ENCODE measurements at regions not wholly inside any gene's neighbourhood (a gene's known extent, or its start where the extent isn't known, plus 50 kb on each side); places are given as distances from the start of the nearest gene placed in this dataset.

GRCh38 chr5:82641331-82642003 is 363.3 kb upstream of the RPS23 start:
- Histone ChIP-seq H3K36me3 (no peaks in the 10 kb centered on the region), H3K27ac (no peak overlapping the region), H3K27me3 (ENCODE audit: insufficient read depth, low read depth, severe bottlenecking) (no peaks in the 10 kb centered on the region), H3K4me3 (ENCODE audit: low read depth, low read length) (no peak overlapping the region), H3K9me3 (ENCODE audit: severe bottlenecking) (no peaks in the 10 kb centered on the region)
- TF ChIP-seq CTCF (IDR thresholded peaks at IDR 0.05; ENCODE audit: low read depth, low read length): peak; percentile 68
- peak; percentile 22 for DNase-seq

- H3K4me3 ChIP-seq (ENCODE audit: low read depth, low read length): no peak overlapping the region
- DNase-seq: no peak
- no peaks in the 10 kb centered on the region for H3K36me3 ChIP-seq
- H3K27me3 ChIP-seq (ENCODE audit: insufficient read depth, low read depth, severe bottlenecking): no peaks in the 10 kb centered on the region
- no peak for TF ChIP-seq CTCF (IDR thresholded peaks at IDR 0.05; ENCODE audit: low read depth, low read length)
- no peak overlapping the region for H3K27ac ChIP-seq
- no peaks in the 10 kb centered on the region for H3K9me3 ChIP-seq (ENCODE audit: severe bottlenecking)
Observed at GRCh38 chr5:82640916-82641315, 362.8 kb upstream of the RPS23 start.

DNA sequence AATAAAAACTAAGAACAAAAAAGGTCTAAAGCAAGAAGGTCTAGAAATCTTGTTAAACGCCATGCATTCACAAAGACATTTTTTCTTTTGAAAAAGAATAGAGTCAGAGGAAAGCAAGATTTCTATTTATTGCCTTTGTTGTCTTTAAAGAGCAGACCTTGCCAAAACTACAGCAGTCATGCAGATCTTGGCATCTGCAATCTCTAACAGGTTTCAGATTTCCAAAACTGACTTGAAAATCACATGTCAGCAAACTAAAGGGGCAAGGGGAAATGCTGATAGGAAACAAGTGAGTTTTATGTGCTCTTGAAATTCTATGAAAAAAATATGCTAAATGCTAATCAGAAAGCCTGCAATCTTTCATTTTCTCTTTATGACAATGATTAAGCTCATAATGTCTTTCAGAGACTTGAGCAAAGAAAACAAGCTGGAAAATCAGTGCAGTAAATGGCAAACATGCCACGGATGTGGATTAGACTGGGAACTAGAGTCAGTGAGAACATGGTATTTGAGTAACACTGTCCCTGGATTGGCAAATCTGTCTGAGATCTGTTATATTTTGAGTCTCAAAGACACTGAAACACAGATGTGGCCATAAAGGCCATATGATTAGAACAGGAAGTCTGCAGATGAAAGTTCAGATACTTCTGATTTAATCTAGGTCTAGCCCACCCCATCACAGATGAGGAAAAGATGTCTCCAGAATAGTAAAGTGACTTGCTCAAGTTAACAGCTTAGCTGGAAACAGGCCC is 361.4 kb upstream of the RPS23 start:
- DNase-seq: no peak

GRCh38 chr5:82636591-82636990 is 358.4 kb upstream of the RPS23 start:
- H3K27me3 ChIP-seq (ENCODE audit: insufficient read depth, low read depth, severe bottlenecking): no peaks in the 10 kb centered on the region
- no peak overlapping the region for H3K27ac ChIP-seq
- TF ChIP-seq CTCF (IDR thresholded peaks at IDR 0.05; ENCODE audit: low read depth, low read length): no peak
- H3K4me3 ChIP-seq (ENCODE audit: low read depth, low read length): no peak overlapping the region
- H3K36me3 ChIP-seq: no peaks in the 10 kb centered on the region
- no peaks in the 10 kb centered on the region for H3K9me3 ChIP-seq (ENCODE audit: severe bottlenecking)
- DNase-seq: no peak

More for the DNA sequence above, 361.4 kb upstream of the RPS23 start:
- Histone ChIP-seq H3K27me3 (ENCODE audit: insufficient read depth, low read depth, severe bottlenecking) (no peaks in the 10 kb centered on the region), H3K4me3 (ENCODE audit: low read depth, low read length) (no peak overlapping the region), H3K9me3 (ENCODE audit: severe bottlenecking) (no peaks in the 10 kb centered on the region), H3K36me3 (no peaks in the 10 kb centered on the region), H3K27ac (no peak overlapping the region)
- TF ChIP-seq CTCF (IDR thresholded peaks at IDR 0.05; ENCODE audit: low read depth, low read length): no peak

- no peaks in the 10 kb centered on the region for H3K9me3 ChIP-seq (ENCODE audit: severe bottlenecking)
- DNase-seq: no peak
- H3K27me3 ChIP-seq (ENCODE audit: insufficient read depth, low read depth, severe bottlenecking): no peaks in the 10 kb centered on the region
- no peak for TF ChIP-seq CTCF (IDR thresholded peaks at IDR 0.05; ENCODE audit: low read depth, low read length)
- H3K4me3 ChIP-seq (ENCODE audit: low read depth, low read length): no peak overlapping the region
- H3K36me3 ChIP-seq: no peaks in the 10 kb centered on the region
- no peak overlapping the region for H3K27ac ChIP-seq
Observed at GRCh38 chr5:82635561-82636288, 357.6 kb upstream of the RPS23 start.

All from WERI-Rb-1 (cell line).